ENCODE measurements at regions not wholly inside any gene's neighbourhood (a gene's known extent, or its start where the extent isn't known, plus 50 kb on each side); places are given as distances from the start of the nearest gene placed in this dataset.
A peak's percentile ranks its signal among the peaks of the same experiment; 100 is the strongest.

DNA sequence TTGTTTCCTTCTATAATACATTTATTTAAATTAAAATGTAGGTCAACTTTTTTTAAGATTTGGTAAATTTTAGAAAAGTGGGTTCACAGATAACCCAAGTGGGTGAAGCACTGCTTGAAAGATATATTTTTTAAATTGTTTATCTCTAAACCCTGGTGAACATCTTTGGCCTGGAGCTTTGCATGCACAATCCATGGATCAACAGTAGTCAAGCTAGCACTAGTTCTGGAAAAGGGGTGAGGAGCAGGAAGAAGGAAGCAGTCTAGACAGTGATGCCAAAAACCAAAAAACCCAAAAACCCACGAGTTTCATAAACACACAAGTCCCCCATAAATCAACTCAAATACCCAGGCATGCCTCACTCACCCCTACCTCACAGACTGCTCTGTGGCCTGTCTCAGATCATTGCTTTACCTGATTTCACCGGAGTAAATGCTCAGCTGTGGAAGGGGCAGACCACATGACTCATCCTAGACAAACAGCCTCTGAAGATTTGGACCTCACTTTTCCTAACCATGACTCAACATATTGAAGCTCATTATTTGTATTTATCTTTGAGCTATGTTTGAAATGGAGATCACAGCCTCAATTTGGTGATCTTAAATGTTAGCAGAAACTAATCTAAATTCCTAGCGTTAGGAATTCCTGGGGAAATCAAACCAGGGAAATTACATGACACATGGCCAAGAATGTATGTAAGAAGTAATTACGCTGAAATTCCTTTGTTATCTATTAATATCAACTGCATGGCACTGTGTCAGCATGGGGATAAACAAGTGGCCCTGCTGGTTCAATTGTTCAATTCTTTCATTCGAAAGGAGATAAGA is 149.6 kb downstream of the ZNF608 start (continued):
- TF ChIP-seq, protein P1, sequence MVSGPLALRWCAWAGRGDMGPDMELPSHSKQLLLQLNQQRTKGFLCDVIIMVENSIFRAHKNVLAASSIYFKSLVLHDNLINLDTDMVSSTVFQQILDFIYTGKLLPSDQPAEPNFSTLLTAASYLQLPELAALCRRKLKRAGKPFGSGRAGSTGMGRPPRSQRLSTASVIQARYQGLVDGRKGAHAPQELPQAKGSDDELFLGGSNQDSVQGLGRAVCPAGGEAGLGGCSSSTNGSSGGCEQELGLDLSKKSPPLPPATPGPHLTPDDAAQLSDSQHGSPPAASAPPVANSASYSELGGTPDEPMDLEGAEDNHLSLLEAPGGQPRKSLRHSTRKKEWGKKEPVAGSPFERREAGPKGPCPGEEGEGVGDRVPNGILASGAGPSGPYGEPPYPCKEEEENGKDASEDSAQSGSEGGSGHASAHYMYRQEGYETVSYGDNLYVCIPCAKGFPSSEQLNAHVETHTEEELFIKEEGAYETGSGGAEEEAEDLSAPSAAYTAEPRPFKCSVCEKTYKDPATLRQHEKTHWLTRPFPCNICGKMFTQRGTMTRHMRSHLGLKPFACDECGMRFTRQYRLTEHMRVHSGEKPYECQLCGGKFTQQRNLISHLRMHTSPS (CRISPR knock-in tag; IDR thresholded peaks at IDR 0.05; ENCODE audit: low read depth), result no peak
- TF ChIP-seq ZNF597 (CRISPR knock-in tag; IDR thresholded peaks at IDR 0.05), result no peak
- TF ChIP-seq SMYD3 (CRISPR knock-in tag; IDR thresholded peaks at IDR 0.05), result no peak
- no peak for TF ChIP-seq HES4 (CRISPR knock-in tag; IDR thresholded peaks at IDR 0.05; ENCODE audit: borderline replicate concordance)
- no peak for TF ChIP-seq ZNF672 (CRISPR knock-in tag; IDR thresholded peaks at IDR 0.05)
- TF ChIP-seq ZFY (CRISPR knock-in tag; IDR thresholded peaks at IDR 0.05), result no peak
- TF ChIP-seq TMF1 (CRISPR knock-in tag; IDR thresholded peaks at IDR 0.05; ENCODE audit: low read depth), result no peak
- TF ChIP-seq EED (CRISPR knock-in tag; IDR thresholded peaks at IDR 0.05), result no peak
- TF ChIP-seq ARHGAP35 (CRISPR knock-in tag; IDR thresholded peaks at IDR 0.05; ENCODE audit: borderline replicate concordance), result no peak
- no peak for TF ChIP-seq ZMAT3 (CRISPR knock-in tag; conservative IDR thresholded peaks at IDR 0.05)
- TF ChIP-seq, protein P2, sequence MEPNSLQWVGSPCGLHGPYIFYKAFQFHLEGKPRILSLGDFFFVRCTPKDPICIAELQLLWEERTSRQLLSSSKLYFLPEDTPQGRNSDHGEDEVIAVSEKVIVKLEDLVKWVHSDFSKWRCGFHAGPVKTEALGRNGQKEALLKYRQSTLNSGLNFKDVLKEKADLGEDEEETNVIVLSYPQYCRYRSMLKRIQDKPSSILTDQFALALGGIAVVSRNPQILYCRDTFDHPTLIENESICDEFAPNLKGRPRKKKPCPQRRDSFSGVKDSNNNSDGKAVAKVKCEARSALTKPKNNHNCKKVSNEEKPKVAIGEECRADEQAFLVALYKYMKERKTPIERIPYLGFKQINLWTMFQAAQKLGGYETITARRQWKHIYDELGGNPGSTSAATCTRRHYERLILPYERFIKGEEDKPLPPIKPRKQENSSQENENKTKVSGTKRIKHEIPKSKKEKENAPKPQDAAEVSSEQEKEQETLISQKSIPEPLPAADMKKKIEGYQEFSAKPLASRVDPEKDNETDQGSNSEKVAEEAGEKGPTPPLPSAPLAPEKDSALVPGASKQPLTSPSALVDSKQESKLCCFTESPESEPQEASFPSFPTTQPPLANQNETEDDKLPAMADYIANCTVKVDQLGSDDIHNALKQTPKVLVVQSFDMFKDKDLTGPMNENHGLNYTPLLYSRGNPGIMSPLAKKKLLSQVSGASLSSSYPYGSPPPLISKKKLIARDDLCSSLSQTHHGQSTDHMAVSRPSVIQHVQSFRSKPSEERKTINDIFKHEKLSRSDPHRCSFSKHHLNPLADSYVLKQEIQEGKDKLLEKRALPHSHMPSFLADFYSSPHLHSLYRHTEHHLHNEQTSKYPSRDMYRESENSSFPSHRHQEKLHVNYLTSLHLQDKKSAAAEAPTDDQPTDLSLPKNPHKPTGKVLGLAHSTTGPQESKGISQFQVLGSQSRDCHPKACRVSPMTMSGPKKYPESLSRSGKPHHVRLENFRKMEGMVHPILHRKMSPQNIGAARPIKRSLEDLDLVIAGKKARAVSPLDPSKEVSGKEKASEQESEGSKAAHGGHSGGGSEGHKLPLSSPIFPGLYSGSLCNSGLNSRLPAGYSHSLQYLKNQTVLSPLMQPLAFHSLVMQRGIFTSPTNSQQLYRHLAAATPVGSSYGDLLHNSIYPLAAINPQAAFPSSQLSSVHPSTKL (CRISPR knock-in tag; IDR thresholded peaks at IDR 0.05), result peak; percentile 95
- TF ChIP-seq SMAD3 (CRISPR knock-in tag; IDR thresholded peaks at IDR 0.05), result peak; percentile 26; the same call in 1 of the 2 replicates
- no peak for TF ChIP-seq PREB (CRISPR knock-in tag; IDR thresholded peaks at IDR 0.05)
- TF ChIP-seq PAX8 (CRISPR knock-in tag; IDR thresholded peaks at IDR 0.05; ENCODE audit: borderline replicate concordance), result no peak
- TF ChIP-seq ZNF329 (CRISPR knock-in tag; IDR thresholded peaks at IDR 0.05; ENCODE audit: low read depth), result no peak
- TF ChIP-seq AGO1 (IDR thresholded peaks at IDR 0.05; ENCODE audit: low read depth, low read length, poor library complexity, severe bottlenecking), result no peak
- no peak for TF ChIP-seq ZNF737 (CRISPR knock-in tag; IDR thresholded peaks at IDR 0.05; ENCODE audit: borderline replicate concordance)
- TF ChIP-seq NFE2L1 (CRISPR knock-in tag; IDR thresholded peaks at IDR 0.05; ENCODE audit: borderline replicate concordance), result no peak
- TF ChIP-seq ZNF317 (CRISPR knock-in tag; IDR thresholded peaks at IDR 0.05), result no peak
- TF ChIP-seq ZNF746 (CRISPR knock-in tag; IDR thresholded peaks at IDR 0.05), result no peak
- TF ChIP-seq, protein P3, sequence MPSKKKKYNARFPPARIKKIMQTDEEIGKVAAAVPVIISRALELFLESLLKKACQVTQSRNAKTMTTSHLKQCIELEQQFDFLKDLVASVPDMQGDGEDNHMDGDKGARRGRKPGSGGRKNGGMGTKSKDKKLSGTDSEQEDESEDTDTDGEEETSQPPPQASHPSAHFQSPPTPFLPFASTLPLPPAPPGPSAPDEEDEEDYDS (CRISPR knock-in tag; IDR thresholded peaks at IDR 0.05), result 0 out of 2 replicates have a peak, but pooled peaks have one; percentile 19
